GM12873 (cell line): ENCODE measurements at regions not wholly inside any gene's neighbourhood (a gene's known extent, or its start where the extent isn't known, plus 50 kb on each side); places are given as distances from the start of the nearest gene placed in this dataset.

Experiments
- CTCF ChIP-seq: IDR thresholded peaks from 2 replicates; pipeline ENCODE4 v1.5.1; 2012; ENCODE audit warnings: low read depth, mild to moderate bottlenecking, moderate library complexity, low read length, control low read depth; ENCODE audit not compliant: insufficient read depth; ENCODE audit errors: missing control alignments

GRCh38 chr2:59150217-59150849, 909.2 kb upstream of the FANCL start:
- TF ChIP-seq CTCF, result no peak

- TF ChIP-seq CTCF, result no peak
Observed at GRCh38 chr2:59149271-59149670, 908.1 kb upstream of the FANCL start.

- TF ChIP-seq CTCF, result no peak
Observed at GRCh38 chr2:59112258-59112657, 871.1 kb upstream of the FANCL start.

GRCh38 chr2:59096973-59097372, 855.8 kb upstream of the FANCL start:
- no peak for TF ChIP-seq CTCF

GRCh38 chr2:59093571-59093970, 852.4 kb upstream of the FANCL start:
- TF ChIP-seq CTCF, result no peak

- no peak for TF ChIP-seq CTCF
Observed at GRCh38 chr2:59084326-59084725, 843.2 kb upstream of the FANCL start.

GRCh38 chr2:59083075-59083828, 842.1 kb upstream of the FANCL start:
- no peak for TF ChIP-seq CTCF
